ENCODE measurements at regions not wholly inside any gene's neighbourhood (a gene's known extent, or its start where the extent isn't known, plus 50 kb on each side); places are given as distances from the start of the nearest gene placed in this dataset.
"Not testable (repeated sequence)": the region's sequence is repeated elsewhere in the genome, so short reads cannot be mapped to it uniquely, and the experiment has no call there.

DNA sequence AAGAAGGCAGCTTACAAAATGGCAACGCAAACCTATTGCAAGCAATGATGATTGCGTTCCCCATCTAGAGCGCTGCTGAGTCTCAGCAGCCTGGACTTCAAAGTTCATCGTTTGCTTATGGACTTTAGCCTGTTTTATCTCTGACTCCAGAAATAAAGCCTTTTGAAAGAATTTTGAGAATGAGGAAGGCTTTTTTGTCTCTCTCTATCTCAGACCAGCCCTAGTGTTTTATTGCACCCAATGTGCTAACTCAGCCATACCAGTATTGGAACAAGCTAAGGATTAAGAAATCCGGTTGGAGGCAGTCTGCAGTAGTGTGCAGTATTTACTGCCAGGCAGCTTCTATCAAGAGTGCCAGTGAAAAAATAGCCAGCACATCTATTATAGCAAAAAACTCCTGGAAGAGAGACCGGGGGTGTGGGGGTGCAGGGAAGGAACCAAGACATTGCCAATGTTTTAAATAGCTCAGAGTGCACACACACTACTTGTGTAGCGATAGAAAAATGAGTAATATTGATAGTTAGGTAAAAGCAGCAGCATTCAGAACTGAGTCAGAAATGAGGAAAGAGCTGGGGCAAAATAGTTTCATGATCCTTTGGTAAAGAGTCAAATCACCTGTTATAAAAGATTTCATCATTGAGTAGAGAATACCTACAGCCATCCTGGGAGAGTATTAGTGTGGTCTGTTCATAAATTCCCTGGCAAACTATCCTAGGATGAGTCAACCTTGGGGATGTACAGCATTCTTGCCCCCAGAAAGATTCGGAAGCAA is 219.0 kb downstream of the ZNF608 start:
- no peaks in the 10 kb centered on the region for H3K9me2 ChIP-seq
- H3K9me3 ChIP-seq, result no peaks in the 10 kb centered on the region
- no peak overlapping the region for H3K4me3 ChIP-seq (ENCODE audit: low read depth in 2 of 2, low read length in 1 of 2)
- peaks cover 0 to 3% of the 10 kb centered on the region in 2 experiments; a peak in 1 of 4 replicates for H3K4me1 ChIP-seq (ENCODE audit: control insufficient read depth in 1 of 2, insufficient read depth in 2 of 2, low read depth in 1 of 2, low read length in 1 of 2)
- ChIA-PET CTCF (no interaction called here), POLR2A (no interaction called here)
- TF ChIP-seq FOXM1 (IDR thresholded peaks at IDR 0.05; ENCODE audit: low read depth) (no peak), MXI1 (IDR thresholded peaks at IDR 0.05; ENCODE audit: low read depth, low read length) (no peak), REST (IDR thresholded peaks at IDR 0.05; ENCODE audit: low read depth, low read length) (no peak), YY1 (IDR thresholded peaks at IDR 0.05; ENCODE audit: low read depth) (no peak), GABPA (IDR thresholded peaks at IDR 0.05; ENCODE audit: low read depth) (no peak), NFIC (IDR thresholded peaks at IDR 0.05; ENCODE audit: borderline replicate concordance) (no peak; the same call in 1 of the 2 replicates)
- TF ChIP-seq, protein P1, sequence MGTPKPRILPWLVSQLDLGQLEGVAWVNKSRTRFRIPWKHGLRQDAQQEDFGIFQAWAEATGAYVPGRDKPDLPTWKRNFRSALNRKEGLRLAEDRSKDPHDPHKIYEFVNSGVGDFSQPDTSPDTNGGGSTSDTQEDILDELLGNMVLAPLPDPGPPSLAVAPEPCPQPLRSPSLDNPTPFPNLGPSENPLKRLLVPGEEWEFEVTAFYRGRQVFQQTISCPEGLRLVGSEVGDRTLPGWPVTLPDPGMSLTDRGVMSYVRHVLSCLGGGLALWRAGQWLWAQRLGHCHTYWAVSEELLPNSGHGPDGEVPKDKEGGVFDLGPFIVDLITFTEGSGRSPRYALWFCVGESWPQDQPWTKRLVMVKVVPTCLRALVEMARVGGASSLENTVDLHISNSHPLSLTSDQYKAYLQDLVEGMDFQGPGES (IDR thresholded peaks at IDR 0.05; ENCODE audit: low read depth, low read length), result no peak
- no peaks in the 10 kb centered on the region for H3K36me3 ChIP-seq (replicated peaks in 1 of 2; ENCODE audit: control insufficient read depth in 1 of 2, insufficient read depth in 2 of 2, low read length in 1 of 2)
- no peaks in the 10 kb centered on the region for H4K20me1 ChIP-seq (ENCODE audit: insufficient read depth)
- 80% methylated on average over 8 of the region's 8 CpGs for WGBS (ENCODE audit: low lambda C conversion rate)
- no peak overlapping the region for H3K27ac ChIP-seq (ENCODE audit: low read depth in 2 of 2, low read length in 1 of 2)
- H3K79me2 ChIP-seq (ENCODE audit: insufficient read depth), result no peaks in the 10 kb centered on the region
- H2AFZ ChIP-seq (ENCODE audit: low read depth), result 0 out of 2 replicates have a peak overlapping the region, but pooled peaks have one; percentile 46
- no peak for DNase-seq
- no peak overlapping the region for H3K4me2 ChIP-seq
- H3F3A ChIP-seq (replicated peaks; ENCODE audit: insufficient read depth), result no peaks in the 10 kb centered on the region
- no peak overlapping the region for H3K9ac ChIP-seq
- no peaks in the 10 kb centered on the region for H3K27me3 ChIP-seq (ENCODE audit: insufficient read depth)

DNA sequence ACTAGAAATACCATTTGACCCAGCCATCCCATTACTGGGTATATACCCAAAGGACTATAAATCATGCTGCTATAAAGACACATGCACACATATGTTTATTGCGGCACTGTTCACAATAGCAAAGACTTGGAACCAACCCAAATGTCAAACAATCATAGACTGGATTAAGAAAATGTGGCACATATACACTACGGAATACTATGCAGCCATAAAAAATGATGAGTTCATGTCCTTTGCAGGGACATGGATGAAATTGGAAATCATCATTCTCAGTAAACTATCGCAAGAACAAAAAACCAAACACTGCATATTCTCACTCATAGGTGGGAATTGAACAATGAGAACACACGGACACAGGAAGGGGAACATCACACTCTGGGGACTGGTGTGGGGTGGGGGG is 220.4 kb downstream of the ZNF608 start:
- H3K4me2 ChIP-seq; H3K27ac ChIP-seq (ENCODE audit: low read depth in 2 of 2, low read length in 1 of 2); H3K4me3 ChIP-seq (ENCODE audit: low read depth in 2 of 2, low read length in 1 of 2); H3K27me3 ChIP-seq (ENCODE audit: insufficient read depth); H3K79me2 ChIP-seq (ENCODE audit: insufficient read depth); H3F3A ChIP-seq (replicated peaks; ENCODE audit: insufficient read depth); CTCF ChIA-PET; DNase-seq; H4K20me1 ChIP-seq (ENCODE audit: insufficient read depth); POLR2A ChIA-PET; H2AFZ ChIP-seq (ENCODE audit: low read depth); H3K9me3 ChIP-seq; H3K36me3 ChIP-seq (replicated peaks in 1 of 2; ENCODE audit: control insufficient read depth in 1 of 2, insufficient read depth in 2 of 2, low read length in 1 of 2); H3K9me2 ChIP-seq; H3K9ac ChIP-seq; H3K4me1 ChIP-seq (ENCODE audit: control insufficient read depth in 1 of 2, insufficient read depth in 2 of 2, low read depth in 1 of 2, low read length in 1 of 2): not testable (repeated sequence)
- 72% methylated on average over 4 of the region's 4 CpGs for WGBS (ENCODE audit: low lambda C conversion rate)

Measured in SK-N-SH (cell line).